D721Med (cell line): ENCODE measurements at regions not wholly inside any gene's neighbourhood (a gene's known extent, or its start where the extent isn't known, plus 50 kb on each side); places are given as distances from the start of the nearest gene placed in this dataset.
A peak's percentile ranks its signal among the peaks of the same experiment; 100 is the strongest.

ENCODE experiments used
- DNase-seq: peaks from one replicate; pipeline ENCODE4 v3.0.0; 2011; ENCODE audit warnings: low spot score; ENCODE audit not compliant: insufficient read length
- FAIRE-seq: peaks from 2 replicates; lab custom pipeline; 2011; peaks lifted over from hg19 to GRCh38; lab: Jason Lieb, UNC
- TF ChIP-seq, protein P1 (sequence below): IDR thresholded peaks from 2 replicates; pipeline ENCODE4 v1.5.1; 2012; ENCODE audit warnings: mild to moderate bottlenecking, control low read depth; ENCODE audit not compliant: insufficient read depth; ENCODE audit errors: missing control alignments

DNA sequence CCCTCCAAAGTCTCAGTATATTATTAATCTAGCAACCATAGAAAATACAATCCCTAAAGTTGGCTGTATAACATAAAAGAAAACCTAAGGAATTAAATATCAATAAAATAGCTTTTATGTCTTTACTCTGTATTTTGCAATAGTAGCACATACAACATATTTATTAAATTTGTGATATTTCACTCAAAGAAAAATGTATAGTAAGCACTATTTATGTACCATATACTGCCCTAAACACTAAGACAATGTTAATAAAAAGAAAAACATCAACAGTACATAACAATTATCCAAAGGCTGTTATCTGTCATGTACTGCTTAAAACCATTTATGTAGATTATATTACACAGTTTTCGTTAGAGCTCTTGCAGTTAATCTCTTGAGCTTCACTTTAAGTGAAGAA lies 834.5 kb upstream of the INTU start:
- peak; percentile 93 for FAIRE-seq
- no peak for DNase-seq
- TF ChIP-seq, protein P1, sequence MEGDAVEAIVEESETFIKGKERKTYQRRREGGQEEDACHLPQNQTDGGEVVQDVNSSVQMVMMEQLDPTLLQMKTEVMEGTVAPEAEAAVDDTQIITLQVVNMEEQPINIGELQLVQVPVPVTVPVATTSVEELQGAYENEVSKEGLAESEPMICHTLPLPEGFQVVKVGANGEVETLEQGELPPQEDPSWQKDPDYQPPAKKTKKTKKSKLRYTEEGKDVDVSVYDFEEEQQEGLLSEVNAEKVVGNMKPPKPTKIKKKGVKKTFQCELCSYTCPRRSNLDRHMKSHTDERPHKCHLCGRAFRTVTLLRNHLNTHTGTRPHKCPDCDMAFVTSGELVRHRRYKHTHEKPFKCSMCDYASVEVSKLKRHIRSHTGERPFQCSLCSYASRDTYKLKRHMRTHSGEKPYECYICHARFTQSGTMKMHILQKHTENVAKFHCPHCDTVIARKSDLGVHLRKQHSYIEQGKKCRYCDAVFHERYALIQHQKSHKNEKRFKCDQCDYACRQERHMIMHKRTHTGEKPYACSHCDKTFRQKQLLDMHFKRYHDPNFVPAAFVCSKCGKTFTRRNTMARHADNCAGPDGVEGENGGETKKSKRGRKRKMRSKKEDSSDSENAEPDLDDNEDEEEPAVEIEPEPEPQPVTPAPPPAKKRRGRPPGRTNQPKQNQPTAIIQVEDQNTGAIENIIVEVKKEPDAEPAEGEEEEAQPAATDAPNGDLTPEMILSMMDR = no peak

DNA sequence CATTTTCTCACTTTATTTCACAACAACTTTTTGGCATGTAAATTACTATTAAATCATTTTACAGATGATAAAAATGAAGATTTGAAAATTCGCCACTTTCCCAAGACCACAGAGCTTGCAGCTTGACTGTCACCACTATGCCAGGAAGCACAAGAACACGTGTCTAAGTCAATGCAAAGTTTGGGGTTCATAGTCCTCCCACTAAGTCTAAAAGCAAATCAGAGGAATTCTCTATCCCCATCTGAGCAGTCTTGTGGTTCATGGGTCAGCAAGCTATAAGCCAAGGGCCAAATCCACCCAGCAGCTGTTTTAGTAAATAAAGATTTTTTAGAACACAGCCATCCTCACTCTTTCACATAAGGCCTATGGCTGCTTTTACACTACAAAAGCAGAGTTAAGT lies 833.3 kb upstream of the INTU start:
- no peak for FAIRE-seq
- TF ChIP-seq, protein P1 = no peak
- no peak for DNase-seq

DNA sequence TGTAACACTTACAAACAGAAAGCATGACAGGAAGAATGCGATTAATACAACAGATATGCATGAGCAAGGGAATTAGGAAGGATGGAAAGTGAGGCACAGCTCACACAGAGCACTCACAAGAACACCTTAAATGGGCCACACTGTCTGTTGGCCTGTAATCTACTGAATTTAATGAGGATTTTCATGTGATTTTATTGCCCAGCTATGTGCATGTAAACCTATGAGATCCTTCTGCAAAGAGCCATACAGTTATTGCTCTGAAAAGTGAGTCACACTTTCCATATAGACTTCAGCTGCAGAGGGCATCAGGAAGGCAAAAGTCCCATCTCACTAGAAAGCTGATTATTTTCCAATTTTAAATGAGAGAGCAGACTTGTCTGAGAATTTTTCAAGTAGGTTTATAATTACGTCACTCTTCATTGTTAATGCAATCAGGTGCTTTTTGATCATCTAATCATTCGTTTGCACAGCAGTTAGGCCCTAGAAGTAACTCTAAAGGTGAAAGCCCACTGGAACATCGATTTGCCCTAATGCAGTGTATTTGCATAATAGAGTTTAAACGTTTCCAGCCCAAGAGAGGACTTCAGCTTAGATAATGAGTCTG lies 832.7 kb upstream of the INTU start:
- TF ChIP-seq, protein P1 = no peak
- peak; percentile 11 for FAIRE-seq
- DNase-seq = no peak

DNA sequence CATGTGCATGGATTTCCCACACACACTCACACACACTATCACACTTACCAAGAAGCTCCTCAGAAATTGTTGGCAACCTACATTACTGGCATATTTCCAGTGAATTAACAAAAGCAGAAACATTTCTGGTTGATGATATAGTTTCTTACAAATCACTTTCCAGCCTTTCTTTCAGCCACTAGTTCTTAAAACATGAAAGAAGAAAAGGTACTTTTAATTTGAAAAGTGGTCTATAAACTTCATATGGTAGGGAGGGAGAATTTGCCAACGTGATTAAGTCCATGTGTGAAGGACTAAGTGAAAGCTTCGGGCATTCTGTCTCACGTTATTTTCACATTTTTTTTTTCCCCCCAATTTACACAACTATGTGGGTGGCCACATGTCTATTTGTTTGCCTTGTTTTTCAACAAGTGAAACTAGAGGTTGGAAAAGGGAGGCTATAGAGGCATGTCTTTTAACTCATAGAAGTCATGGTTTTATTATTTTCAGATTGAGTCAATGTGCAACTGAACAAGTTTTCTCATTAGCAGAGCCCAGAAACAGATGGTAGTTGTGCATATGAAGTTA lies 832.1 kb upstream of the INTU start:
- DNase-seq (no peak), FAIRE-seq (no peak)
- TF ChIP-seq, protein P1 = no peak

DNA sequence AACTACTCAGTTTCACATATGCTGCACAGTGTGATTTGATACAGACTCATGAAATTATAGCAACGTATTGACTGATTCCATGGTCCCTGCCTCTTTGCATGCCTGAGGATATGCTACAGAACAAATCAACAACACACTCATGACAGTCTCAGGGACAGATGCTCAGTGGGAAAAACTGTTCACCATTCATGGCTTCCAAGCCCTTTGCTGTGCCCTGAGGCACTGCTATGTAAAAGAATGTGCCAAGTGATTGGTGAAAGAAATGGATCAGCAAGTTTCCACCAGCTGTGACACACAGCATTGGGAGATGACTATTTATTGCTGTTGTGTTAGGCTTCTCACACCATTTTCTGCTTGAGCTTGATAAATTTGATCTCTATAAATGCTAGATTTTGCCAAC lies 825.6 kb upstream of the INTU start:
- TF ChIP-seq, protein P1 = no peak
- DNase-seq (no peak), FAIRE-seq (no peak)

DNA sequence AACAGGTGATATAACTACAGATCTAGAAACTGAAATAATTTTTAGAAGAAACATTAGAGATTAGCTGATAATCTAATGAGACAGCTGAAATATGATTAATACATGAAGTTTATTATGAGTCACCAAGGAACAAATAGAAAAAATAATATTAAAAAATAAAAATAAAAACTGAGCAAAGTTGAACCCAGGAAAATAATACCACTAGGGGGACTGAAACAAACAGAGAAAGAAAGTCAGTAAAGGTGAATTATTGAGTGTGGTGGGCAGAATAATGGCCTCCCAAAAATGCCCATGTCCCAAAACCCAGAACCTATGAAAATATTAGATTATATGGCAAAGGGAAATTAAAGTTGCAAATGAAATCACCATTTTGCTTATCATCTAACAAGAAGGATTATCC lies 820.7 kb upstream of the INTU start:
- TF ChIP-seq, protein P1 = no peak
- FAIRE-seq = no peak
- DNase-seq = no peak

DNA sequence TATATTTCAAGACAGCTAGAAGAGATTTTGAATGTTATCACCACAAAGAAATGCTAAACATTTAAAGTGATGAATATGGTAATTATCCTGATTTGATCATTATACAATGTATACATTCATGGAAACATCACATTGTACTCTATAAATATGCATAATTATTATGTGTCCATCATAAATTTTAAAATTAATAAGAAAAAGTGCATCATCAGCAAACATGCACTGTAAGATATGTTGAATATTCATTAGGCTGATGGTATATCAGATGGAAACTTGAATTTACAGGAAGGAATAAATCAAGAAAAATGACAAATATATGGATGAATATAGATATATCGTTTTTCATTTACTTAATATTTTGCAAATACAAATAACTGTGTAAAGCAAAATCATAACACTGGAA lies 812.1 kb upstream of the INTU start:
- no peak for DNase-seq
- FAIRE-seq = no peak
- TF ChIP-seq, protein P1 = no peak
